ENCODE measurements at regions not wholly inside any gene's neighbourhood (a gene's known extent, or its start where the extent isn't known, plus 50 kb on each side); places are given as distances from the start of the nearest gene placed in this dataset.

DNA sequence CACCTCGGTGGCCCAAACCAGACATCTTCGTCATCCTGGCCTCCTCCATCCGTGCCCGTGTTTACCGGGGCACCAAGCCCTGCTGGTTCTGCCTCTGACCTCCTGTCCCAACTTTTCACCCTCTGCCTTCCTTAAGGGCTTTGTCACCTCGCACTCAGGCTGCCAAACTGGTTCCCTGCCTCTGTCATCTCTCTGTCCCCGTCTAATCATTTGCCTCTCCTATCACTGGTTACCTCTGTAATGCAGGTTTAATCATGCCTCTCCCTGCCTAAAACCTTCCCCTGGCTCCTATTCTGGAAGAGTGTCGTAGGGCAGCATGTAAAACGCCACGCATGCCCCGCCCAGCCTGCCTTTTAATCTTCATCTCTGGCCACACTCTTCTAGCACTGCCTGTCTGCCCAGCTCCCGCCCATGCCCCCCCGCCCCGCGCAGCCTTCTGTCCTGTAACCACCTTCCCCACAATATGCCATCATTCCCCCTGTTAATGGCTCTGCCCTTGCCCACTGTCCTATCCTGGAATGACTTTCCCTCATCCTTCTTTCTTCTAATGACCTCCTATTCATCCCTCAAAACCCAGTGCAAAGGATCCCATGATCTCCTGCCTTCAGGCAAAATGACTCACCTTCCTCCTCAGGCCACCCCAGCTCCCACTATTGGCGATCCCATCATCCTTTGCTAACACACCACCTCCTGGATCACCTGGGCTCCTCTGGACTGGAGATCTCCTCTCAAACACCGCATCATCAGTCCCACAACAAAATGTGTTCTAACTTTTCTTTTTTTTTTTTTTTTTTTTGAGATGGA, 66.7 kb downstream of the PEX11G start:
- TF ChIP-seq, protein P1, sequence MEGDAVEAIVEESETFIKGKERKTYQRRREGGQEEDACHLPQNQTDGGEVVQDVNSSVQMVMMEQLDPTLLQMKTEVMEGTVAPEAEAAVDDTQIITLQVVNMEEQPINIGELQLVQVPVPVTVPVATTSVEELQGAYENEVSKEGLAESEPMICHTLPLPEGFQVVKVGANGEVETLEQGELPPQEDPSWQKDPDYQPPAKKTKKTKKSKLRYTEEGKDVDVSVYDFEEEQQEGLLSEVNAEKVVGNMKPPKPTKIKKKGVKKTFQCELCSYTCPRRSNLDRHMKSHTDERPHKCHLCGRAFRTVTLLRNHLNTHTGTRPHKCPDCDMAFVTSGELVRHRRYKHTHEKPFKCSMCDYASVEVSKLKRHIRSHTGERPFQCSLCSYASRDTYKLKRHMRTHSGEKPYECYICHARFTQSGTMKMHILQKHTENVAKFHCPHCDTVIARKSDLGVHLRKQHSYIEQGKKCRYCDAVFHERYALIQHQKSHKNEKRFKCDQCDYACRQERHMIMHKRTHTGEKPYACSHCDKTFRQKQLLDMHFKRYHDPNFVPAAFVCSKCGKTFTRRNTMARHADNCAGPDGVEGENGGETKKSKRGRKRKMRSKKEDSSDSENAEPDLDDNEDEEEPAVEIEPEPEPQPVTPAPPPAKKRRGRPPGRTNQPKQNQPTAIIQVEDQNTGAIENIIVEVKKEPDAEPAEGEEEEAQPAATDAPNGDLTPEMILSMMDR (IDR thresholded peaks at IDR 0.05) = no peak
- no peak for TF ChIP-seq POLR2A (IDR thresholded peaks at IDR 0.05)
